Left renal cortex interstitium (tissue), 4 donors: ENCODE measurements at regions not wholly inside any gene's neighbourhood (a gene's known extent, or its start where the extent isn't known, plus 50 kb on each side); places are given as distances from the start of the nearest gene placed in this dataset.

ENCODE experiments used
- DNase-seq, 4 donors: peaks; one replicate each; pipeline ENCODE4 v3.0.0-alpha.2; 2013; ENCODE audit warnings: low read depth in 4 of 4, low spot score in 2 of 4, missing footprints in 1 of 4

- no peak for DNase-seq
Measured at GRCh38 chr10:131658476-131659110, 242.2 kb upstream of the PPP2R2D start.

- DNase-seq, result no peak
Measured at GRCh38 chr10:131660427-131660826, 240.4 kb upstream of the PPP2R2D start.

GRCh38 chr10:131662851-131663250, 238.0 kb upstream of the PPP2R2D start:
- no peak for DNase-seq

DNA sequence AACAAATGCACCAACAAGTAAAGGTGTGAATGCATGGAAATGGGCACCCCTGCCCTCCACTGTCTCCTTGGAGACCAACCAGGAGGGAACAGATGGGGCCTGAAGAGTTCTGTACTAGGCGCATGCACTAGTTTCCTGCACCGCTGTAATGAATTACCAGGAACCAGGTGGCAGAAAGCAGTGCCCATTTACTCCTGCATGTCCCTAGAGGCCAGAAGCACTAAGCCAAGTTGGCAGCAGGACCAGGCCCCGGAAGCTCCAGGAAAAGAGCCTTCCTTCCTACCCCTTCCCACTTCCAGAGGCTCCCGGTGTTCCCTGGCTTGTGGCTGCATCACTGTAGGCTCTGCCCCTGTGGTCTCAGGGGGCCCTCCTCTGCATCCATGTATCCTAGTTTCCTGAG, 237.5 kb upstream of the PPP2R2D start:
- DNase-seq, result no peak

- no peak for DNase-seq
Measured at GRCh38 chr10:131666091-131666490, 234.7 kb upstream of the PPP2R2D start.

DNA sequence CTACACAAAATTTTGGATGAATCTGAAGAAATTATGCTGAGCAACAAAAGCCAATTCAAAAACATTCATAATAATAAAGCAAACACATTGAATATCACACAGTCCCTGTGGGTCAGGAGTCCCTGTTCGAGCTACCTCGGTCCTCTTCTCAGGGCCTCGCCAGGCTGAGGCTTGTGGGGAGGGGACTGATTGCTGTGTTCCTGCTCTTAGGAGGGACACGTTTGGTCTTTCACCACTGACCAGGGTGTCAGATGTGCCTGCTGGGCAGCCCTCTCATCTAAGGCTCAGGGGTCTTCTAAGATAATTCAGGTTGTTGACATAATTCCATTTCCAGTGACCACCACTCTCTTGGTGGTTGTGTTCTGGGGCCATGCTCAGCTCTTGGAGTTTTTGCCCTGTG, 233.8 kb upstream of the PPP2R2D start:
- no peak for DNase-seq

- DNase-seq, result no peak
Measured at GRCh38 chr10:131667561-131667960, 233.2 kb upstream of the PPP2R2D start.

GRCh38 chr10:131668903-131669302, 231.9 kb upstream of the PPP2R2D start:
- no peak for DNase-seq

DNA sequence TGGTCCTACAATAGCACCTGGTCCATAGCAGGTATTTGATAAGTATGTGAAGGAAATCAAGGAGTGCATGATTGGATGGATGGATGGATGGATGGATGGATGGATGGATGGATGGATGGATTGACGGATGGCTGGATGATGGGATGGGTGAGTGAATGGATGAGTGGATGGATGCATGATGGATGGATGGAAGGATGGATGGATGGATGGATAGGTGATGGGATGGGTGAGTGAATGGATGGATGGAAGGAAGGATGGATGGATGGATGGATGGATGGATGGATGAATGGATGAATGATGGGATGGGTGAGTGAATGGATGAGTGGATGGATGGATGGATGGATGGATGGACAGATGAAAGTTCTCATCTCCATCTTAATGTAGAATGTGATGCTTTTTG, 231.0 kb upstream of the PPP2R2D start:
- DNase-seq, result no peak

DNA sequence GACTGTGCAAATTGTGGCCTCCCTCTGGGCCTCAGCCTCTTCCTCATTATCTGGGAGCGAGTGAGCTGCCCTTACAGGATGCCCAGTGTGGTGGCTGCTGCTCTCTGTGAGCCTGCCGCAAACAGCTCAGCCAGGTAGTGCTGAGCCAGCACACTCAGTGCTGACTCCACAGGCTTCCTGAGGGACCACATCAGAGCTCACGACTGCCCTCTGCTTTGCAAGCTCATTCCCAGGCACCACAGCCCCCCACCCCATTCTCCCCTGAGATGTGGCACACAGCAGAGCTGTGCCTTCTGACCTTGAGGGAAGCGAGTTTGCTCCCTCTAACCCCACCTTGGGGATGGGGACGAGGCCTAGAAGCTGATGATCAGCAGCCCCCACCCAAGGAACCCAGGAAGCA, 230.5 kb upstream of the PPP2R2D start:
- DNase-seq, result no peak

DNA sequence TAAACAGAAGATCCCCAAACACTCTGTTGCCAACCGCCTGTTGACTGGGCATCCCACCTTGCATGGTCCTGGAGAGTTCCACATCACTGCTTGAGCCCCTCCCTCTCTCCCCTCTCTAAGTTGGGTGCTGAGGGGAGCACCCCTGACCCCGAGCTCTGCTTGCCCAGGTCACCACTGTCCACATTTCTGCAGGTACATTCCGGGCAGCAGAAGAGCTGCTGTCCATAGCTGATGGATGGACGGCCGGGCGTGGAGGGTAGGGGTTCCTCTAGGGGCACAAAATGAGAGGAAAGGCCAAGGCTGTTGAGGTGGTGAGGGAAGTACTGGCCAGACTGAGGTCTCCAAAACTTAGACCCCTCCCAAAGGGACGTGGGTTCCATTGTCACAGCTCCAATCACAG, 227.4 kb upstream of the PPP2R2D start:
- no peak for DNase-seq

GRCh38 chr10:131674130-131674529, 226.7 kb upstream of the PPP2R2D start:
- no peak for DNase-seq

DNA sequence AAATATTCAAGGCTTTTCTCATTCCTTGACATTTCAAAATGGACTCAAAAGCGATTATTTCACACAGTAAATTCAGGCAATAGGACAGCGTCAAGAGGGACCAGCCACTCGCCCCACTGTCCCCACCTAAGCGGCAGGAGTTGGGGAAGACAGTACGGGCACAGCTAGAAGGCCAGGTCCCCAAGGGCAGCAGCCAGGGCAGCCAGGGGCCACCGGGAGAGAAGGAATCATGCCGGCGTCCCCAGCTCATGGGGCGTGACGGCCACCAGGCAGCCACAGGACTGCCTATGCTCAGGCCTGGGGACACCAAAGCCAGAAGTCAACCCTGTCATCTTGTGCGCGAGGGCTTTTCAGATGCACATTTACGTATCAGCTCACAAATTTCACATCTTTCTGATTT, 225.7 kb upstream of the PPP2R2D start:
- no peak for DNase-seq

DNA sequence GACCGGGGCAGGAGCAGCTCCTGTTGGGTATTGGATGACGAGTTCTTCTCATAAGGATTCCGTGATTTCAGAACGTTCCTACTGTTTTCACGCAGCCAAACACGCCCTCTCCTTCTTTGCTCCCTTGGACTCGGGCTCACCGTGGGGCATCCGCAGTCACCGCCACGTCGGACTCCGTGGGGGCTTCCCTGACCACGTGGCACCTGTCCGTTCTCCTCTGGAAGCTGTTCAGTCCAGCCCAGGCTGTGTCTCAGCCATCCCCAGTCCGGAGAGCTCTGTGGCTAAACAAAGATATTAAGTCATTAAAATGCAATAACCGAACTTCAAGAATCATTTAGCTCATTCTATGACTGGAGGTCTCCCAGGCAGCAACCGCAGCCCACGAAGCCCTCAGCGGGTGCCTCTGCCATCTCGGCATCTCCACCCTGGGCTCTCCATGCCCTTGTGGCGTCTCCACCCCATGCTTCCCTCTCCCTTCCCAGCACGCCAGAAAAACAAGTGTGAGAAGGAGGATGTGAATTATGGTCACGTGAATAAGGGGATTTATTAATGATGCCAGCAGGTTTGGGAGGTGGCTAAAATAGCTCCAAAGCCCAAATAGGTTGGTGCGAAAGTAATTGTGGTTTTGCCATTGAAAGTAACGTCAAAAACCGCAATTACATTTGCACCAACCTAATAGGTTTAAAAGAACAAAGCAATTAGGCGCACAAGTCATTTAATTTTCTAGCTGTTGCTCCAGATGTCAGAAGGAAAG, 224.6 kb upstream of the PPP2R2D start:
- no peak for DNase-seq

- DNase-seq, result no peak
Measured at GRCh38 chr10:131676800-131677421, 223.9 kb upstream of the PPP2R2D start.

GRCh38 chr10:131677671-131678070, 223.1 kb upstream of the PPP2R2D start:
- no peak for DNase-seq

DNA sequence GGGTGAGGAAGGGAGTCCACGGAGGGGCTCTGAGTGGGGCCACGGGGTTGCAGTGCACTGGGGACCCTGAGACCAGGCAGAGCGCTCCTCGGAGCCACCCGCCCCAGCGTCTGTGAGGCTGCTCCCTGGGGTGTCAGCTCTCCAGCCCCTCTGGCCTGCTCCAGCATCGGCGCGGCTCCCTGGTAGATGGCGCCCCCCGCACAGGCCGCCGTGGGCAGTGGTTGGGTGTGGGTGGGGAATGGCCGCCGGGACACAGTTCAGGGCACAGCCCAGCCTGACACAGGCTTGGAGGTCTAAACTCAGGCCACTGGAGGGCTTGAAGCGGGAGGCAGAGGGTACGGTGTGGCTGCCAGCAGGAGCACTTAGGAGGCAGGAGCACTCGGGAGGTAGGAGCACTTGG, 222.6 kb upstream of the PPP2R2D start:
- DNase-seq, result no peak

GRCh38 chr10:131678613-131679012, 222.2 kb upstream of the PPP2R2D start:
- DNase-seq, result no peak

- no peak for DNase-seq
Measured at GRCh38 chr10:131679926-131680325, 220.9 kb upstream of the PPP2R2D start.

DNA sequence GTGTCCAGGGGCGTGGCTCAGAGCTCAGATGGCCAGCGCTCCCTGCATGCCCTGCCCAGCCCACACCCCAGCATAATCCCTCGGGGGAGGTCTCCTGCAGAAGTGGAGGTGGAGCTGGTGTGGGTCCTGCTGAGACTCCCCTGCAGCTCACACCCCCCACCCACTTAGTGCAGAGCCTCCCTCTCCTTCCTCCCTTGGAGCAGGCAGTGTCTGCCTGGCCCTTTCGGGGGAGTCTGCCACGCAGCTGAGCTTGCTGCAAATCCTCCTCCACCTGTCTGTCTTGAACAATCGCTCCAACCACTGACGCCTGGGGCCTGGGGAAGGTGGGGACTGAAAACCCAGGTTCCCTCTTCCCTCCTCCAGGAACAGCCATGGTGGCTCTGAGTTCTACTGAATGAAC, 219.7 kb upstream of the PPP2R2D start:
- DNase-seq, result no peak

DNA sequence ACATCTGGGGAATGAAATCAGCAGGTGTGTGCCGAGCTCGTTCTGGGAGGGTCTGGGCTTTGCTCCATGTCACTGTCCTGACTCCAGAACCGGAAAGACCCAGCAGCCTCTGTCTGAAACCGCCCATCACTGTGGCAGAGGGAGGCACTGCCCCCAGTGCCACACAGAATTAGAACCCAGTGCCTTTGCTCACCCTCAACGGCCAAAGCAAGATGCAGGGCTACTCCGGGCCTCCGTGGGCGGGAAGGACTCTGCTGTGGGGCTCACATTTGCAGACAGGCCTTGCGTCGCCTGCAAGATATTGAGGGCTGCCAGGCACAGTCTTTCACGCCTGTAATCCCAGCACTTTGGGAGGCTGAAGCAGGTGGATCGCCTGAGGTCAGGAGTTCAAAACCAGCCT, 219.2 kb upstream of the PPP2R2D start:
- no peak for DNase-seq
